ENCODE measurements at regions not wholly inside any gene's neighbourhood (a gene's known extent, or its start where the extent isn't known, plus 50 kb on each side); places are given as distances from the start of the nearest gene placed in this dataset.

- TF ChIP-seq ATF2 (IDR thresholded peaks at IDR 0.05; ENCODE audit: low read length) = no peak
- no peak for TF ChIP-seq POLR2A (IDR thresholded peaks at IDR 0.05; ENCODE audit: low read depth, low read length)
- no peak for TF ChIP-seq ZNF217 (IDR thresholded peaks at IDR 0.05)
- no peak for TF ChIP-seq CBX5 (IDR thresholded peaks at IDR 0.05; ENCODE audit: low read depth)
- TF ChIP-seq ZNF274 (IDR thresholded peaks at IDR 0.05; ENCODE audit: insufficient read depth, insufficient read length) = no peak
These were observed 1013.4 kb downstream of the PCDH9 start for GRCh38 chr13:66216728-66217127.
